Upper lobe of left lung (tissue), 4 donors: ENCODE measurements at regions not wholly inside any gene's neighbourhood (a gene's known extent, or its start where the extent isn't known, plus 50 kb on each side); places are given as distances from the start of the nearest gene placed in this dataset.

Experiments used
- CTCF ChIP-seq, 6 experiments: fragments of 450-650 bp in 4 of 6; fragments of 200-600 bp in 2 of 6; sonication (generic) in 2 of 6; IDR thresholded peaks; one replicate each; pipeline ENCODE4 v1.5.1; 2016 to 2019; ENCODE audit warnings: antibody characterized with exemption in 6 of 6
- EP300 ChIP-seq, 4 donors: sonication (generic); formaldehyde crosslinking; IDR thresholded peaks; one replicate each; pipeline ENCODE4 v1.5.1; 2017; ENCODE audit warnings: antibody characterized with exemption in 4 of 4, control low read depth in 2 of 4
- POLR2AphosphoS5 ChIP-seq, 2 donors: sonication (generic); formaldehyde crosslinking; IDR thresholded peaks; one replicate each; pipeline ENCODE4 v1.5.1; 2017; ENCODE audit warnings: antibody characterized with exemption in 2 of 2

DNA sequence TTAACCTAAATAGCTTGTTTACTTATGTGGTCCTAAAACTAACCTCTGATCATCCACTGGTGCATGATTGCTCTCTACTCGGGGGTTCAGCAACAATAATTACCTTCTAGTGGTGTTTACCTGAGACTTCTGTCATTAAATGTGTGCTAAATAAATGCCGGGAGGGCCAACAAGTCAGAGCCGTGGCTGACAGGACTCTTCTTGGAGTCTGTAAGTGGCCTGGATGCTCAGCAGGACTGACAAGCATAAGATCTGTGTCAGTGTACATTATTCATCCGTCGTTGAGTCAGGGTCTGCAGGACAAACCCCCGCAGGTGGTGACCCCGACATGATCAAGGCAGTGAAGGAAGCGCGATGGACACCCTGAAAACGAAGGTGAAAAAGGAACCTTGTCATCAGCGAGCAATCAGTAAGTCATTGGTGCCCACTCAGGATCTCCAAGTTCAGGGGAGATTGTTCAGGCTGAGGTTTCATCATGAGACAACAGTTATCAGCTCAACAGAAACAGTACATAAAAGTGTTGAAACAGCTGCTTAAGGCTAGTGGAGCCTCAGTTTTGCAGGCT is 1466.9 kb downstream of the UQCRFS1 start:
- TF ChIP-seq EP300 (IDR thresholded peaks at IDR 0.05) (no peak), CTCF (IDR thresholded peaks at IDR 0.05) (no peak), POLR2AphosphoS5 (IDR thresholded peaks at IDR 0.05) (no peak)
